Parathyroid adenoma (tissue), 2 donors: ENCODE measurements at regions not wholly inside any gene's neighbourhood (a gene's known extent, or its start where the extent isn't known, plus 50 kb on each side); places are given as distances from the start of the nearest gene placed in this dataset.
A peak's percentile ranks its signal among the peaks of the same experiment; 100 is the strongest.

ENCODE experiments used
- H2AFZ ChIP-seq: fragments of 300-600 bp; sonication (generic); one replicate; pipeline ENCODE4 v1.7.0; 2017; ENCODE audit warnings: antibody characterized with exemption, mild to moderate bottlenecking
- H3K27ac ChIP-seq: fragments of 300-600 bp; sonication (generic); one replicate; pipeline ENCODE4 v1.7.0; 2017
- H3K27me3 ChIP-seq: fragments of 300-600 bp; sonication (generic); one replicate; pipeline ENCODE4 v1.7.0; 2017; ENCODE audit warnings: low read length; ENCODE audit not compliant: control insufficient read depth, insufficient read depth
- H3K36me3 ChIP-seq: fragments of 300-600 bp; sonication (generic); one replicate; pipeline ENCODE4 v1.7.0; 2017; ENCODE audit warnings: low read length; ENCODE audit not compliant: control insufficient read depth, insufficient read depth
- H3K4me1 ChIP-seq: fragments of 300-600 bp; sonication (generic); one replicate; pipeline ENCODE4 v1.7.0; 2017; ENCODE audit warnings: control low read depth
- H3K4me2 ChIP-seq: fragments of 300-600 bp; sonication (generic); one replicate; pipeline ENCODE4 v1.7.0; 2017; ENCODE audit warnings: low read length
- H3K4me3 ChIP-seq: fragments of 300-600 bp; sonication (generic); one replicate; pipeline ENCODE4 v1.7.0; 2017; ENCODE audit warnings: low read depth, low read length
- H3K79me2 ChIP-seq: fragments of 300-600 bp; sonication (generic); one replicate; pipeline ENCODE4 v1.7.0; 2017; ENCODE audit warnings: control low read depth
- H3K9ac ChIP-seq: fragments of 300-600 bp; sonication (generic); one replicate; pipeline ENCODE4 v1.7.0; 2017; ENCODE audit warnings: mild to moderate bottlenecking
- H3K9me3 ChIP-seq: fragments of 300-600 bp; sonication (generic); one replicate; pipeline ENCODE4 v1.7.0; 2017; ENCODE audit warnings: low read length; ENCODE audit not compliant: control insufficient read depth
- CTCF ChIP-seq: fragments of 300-600 bp; sonication (generic); IDR thresholded peaks from one replicate; pipeline ENCODE4 v1.7.0; 2017; ENCODE audit warnings: antibody characterized with exemption, mild to moderate bottlenecking
- donor health status: primary hyperparathyroidism.

GRCh38 chr4:125428832-125429231 lies 114.1 kb downstream of the FAT4 start:
- no peak for TF ChIP-seq CTCF
- Histone ChIP-seq H3K36me3 (no peaks in the 10 kb centered on the region), H2AFZ (no peak overlapping the region), H3K9ac (no peak overlapping the region), H3K4me3 (no peak overlapping the region), H3K27me3 (no peaks in the 10 kb centered on the region), H3K4me1 (no peaks in the 10 kb centered on the region), H3K4me2 (no peak overlapping the region), H3K79me2 (no peaks in the 10 kb centered on the region), H3K9me3 (no peaks in the 10 kb centered on the region), H3K27ac (no peak overlapping the region)

GRCh38 chr4:125430086-125430485 lies 115.3 kb downstream of the FAT4 start:
- no peak overlapping the region for H2AFZ ChIP-seq
- no peak overlapping the region for H3K4me2 ChIP-seq
- H3K27me3 ChIP-seq: no peaks in the 10 kb centered on the region
- H3K4me1 ChIP-seq: no peaks in the 10 kb centered on the region
- no peak overlapping the region for H3K4me3 ChIP-seq
- TF ChIP-seq CTCF: no peak
- no peaks in the 10 kb centered on the region for H3K9me3 ChIP-seq
- no peak overlapping the region for H3K9ac ChIP-seq
- no peaks in the 10 kb centered on the region for H3K79me2 ChIP-seq
- H3K36me3 ChIP-seq: no peaks in the 10 kb centered on the region
- H3K27ac ChIP-seq: no peak overlapping the region

- no peak overlapping the region for H3K27ac ChIP-seq
Observed at GRCh38 chr4:125432078-125432477, 117.3 kb downstream of the FAT4 start.

GRCh38 chr4:125433453-125433852 lies 118.7 kb downstream of the FAT4 start:
- Histone ChIP-seq H3K9ac (no peak overlapping the region), H3K4me3 (no peak overlapping the region), H3K79me2 (no peaks in the 10 kb centered on the region), H3K4me1 (no peaks in the 10 kb centered on the region), H3K27ac (no peak overlapping the region), H3K36me3 (no peaks in the 10 kb centered on the region), H2AFZ (no peak overlapping the region), H3K9me3 (no peaks in the 10 kb centered on the region), H3K27me3 (no peaks in the 10 kb centered on the region), H3K4me2 (no peak overlapping the region)
- TF ChIP-seq CTCF: no peak

More at GRCh38 chr4:125432078-125432477, 117.3 kb downstream of the FAT4 start:
- Histone ChIP-seq H3K4me1 (no peaks in the 10 kb centered on the region), H3K4me2 (no peak overlapping the region), H2AFZ (no peak overlapping the region), H3K9me3 (no peaks in the 10 kb centered on the region), H3K79me2 (no peaks in the 10 kb centered on the region), H3K9ac (no peak overlapping the region), H3K36me3 (no peaks in the 10 kb centered on the region), H3K27me3 (no peaks in the 10 kb centered on the region), H3K4me3 (no peak overlapping the region)
- TF ChIP-seq CTCF: peak; percentile 10

GRCh38 chr4:125434136-125434535 lies 119.4 kb downstream of the FAT4 start:
- H3K36me3 ChIP-seq: no peaks in the 10 kb centered on the region
- H3K4me1 ChIP-seq: no peaks in the 10 kb centered on the region
- H3K9me3 ChIP-seq: no peaks in the 10 kb centered on the region
- H3K4me2 ChIP-seq: no peak overlapping the region
- H3K9ac ChIP-seq: no peak overlapping the region
- TF ChIP-seq CTCF: no peak
- no peak overlapping the region for H3K4me3 ChIP-seq
- no peak overlapping the region for H2AFZ ChIP-seq
- H3K79me2 ChIP-seq: no peaks in the 10 kb centered on the region
- H3K27ac ChIP-seq: no peak overlapping the region
- H3K27me3 ChIP-seq: no peaks in the 10 kb centered on the region
